Prostate gland (tissue), 2 donors: ENCODE measurements at regions not wholly inside any gene's neighbourhood (a gene's known extent, or its start where the extent isn't known, plus 50 kb on each side); places are given as distances from the start of the nearest gene placed in this dataset.

ENCODE experiments used
- POLR2A ChIP-seq: fragments of 450-650 bp; IDR thresholded peaks from one replicate; pipeline ENCODE4 v1.6.1; 2016; ENCODE audit warnings: antibody characterized with exemption, mild to moderate bottlenecking
- TF ChIP-seq, protein P1 (sequence below), 4 experiments: fragments of 200-600 bp in 2 of 4; fragments of 450-650 bp in 2 of 4; sonication (generic) in 2 of 4; IDR thresholded peaks; 1 replicate in 3 of 4; 2 replicates in 1 of 4; pipeline ENCODE4 v1.5.1; 2016 to 2019; ENCODE audit warnings: antibody characterized with exemption in 4 of 4, mild to moderate bottlenecking in 2 of 4, moderate library complexity in 2 of 4

- TF ChIP-seq, protein P1, sequence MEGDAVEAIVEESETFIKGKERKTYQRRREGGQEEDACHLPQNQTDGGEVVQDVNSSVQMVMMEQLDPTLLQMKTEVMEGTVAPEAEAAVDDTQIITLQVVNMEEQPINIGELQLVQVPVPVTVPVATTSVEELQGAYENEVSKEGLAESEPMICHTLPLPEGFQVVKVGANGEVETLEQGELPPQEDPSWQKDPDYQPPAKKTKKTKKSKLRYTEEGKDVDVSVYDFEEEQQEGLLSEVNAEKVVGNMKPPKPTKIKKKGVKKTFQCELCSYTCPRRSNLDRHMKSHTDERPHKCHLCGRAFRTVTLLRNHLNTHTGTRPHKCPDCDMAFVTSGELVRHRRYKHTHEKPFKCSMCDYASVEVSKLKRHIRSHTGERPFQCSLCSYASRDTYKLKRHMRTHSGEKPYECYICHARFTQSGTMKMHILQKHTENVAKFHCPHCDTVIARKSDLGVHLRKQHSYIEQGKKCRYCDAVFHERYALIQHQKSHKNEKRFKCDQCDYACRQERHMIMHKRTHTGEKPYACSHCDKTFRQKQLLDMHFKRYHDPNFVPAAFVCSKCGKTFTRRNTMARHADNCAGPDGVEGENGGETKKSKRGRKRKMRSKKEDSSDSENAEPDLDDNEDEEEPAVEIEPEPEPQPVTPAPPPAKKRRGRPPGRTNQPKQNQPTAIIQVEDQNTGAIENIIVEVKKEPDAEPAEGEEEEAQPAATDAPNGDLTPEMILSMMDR (IDR thresholded peaks at IDR 0.05) = no peak
- TF ChIP-seq POLR2A = no peak
These were observed 77.0 kb upstream of the FGF3 start for GRCh38 chr11:69896250-69896649.
